PC-9 (cell line): ENCODE measurements at regions not wholly inside any gene's neighbourhood (a gene's known extent, or its start where the extent isn't known, plus 50 kb on each side); places are given as distances from the start of the nearest gene placed in this dataset.

ENCODE experiments used
- BruUV-seq: library from RNA; stranded (reverse); fragments of 400-500 nt; replicated peaks from 2 replicates; lab custom pipeline; 2021; lab: Mats Ljungman, UMichigan
- CTCF ChIA-PET: fragments of 300-600 bp; sonication (Branson Sonifier 250); formaldehyde crosslinking; loops from one replicate; lab custom pipeline; 2022; ENCODE audit warnings: antibody characterized with exemption; lab: Charles Lee
- POLR2A ChIA-PET: fragments of 300-600 bp; sonication (Branson Sonifier 250); formaldehyde crosslinking; loops from one replicate; lab custom pipeline; 2022; ENCODE audit warnings: antibody characterized with exemption; ENCODE audit not compliant: unreplicated experiment; lab: Charles Lee
- DNase-seq, 2 experiments: peaks; one replicate each; pipeline versions ENCODE4 v3.0.0 to v3.0.0-alpha.2; 2015 to 2022; ENCODE audit warnings: mixed read lengths in 1 of 2
- H2AFZ ChIP-seq: fragments of 200-600 bp; sonication (generic); 2 replicates; pipeline ENCODE4 v1.8.1; 2017; ENCODE audit warnings: antibody characterized with exemption
- H3F3A ChIP-seq: fragments of 200-600 bp; sonication (generic); 2 replicates; pipeline ENCODE4 v1.8.1; 2017; ENCODE audit warnings: antibody characterized with exemption, mild to moderate bottlenecking, low read depth; ENCODE audit not compliant: insufficient read depth
- H3K27ac ChIP-seq: fragments of 200-600 bp; sonication (generic); 2 replicates; pipeline ENCODE4 v1.6.1; 2016; ENCODE audit warnings: mixed run types
- H3K27me3 ChIP-seq: fragments of 200-600 bp; sonication (generic); 2 replicates; pipeline ENCODE4 v1.6.1; 2016; ENCODE audit warnings: low read depth, mixed run types; ENCODE audit not compliant: insufficient read depth
- H3K36me3 ChIP-seq: fragments of 200-600 bp; sonication (generic); 2 replicates; pipeline ENCODE4 v1.6.1; 2016; ENCODE audit warnings: low read depth, mixed run types
- H3K4me1 ChIP-seq: fragments of 200-600 bp; sonication (generic); replicated peaks from 2 replicates; pipeline ENCODE4 v1.6.1; 2016; ENCODE audit warnings: mixed run types; ENCODE audit not compliant: insufficient read depth
- H3K4me2 ChIP-seq: fragments of 200-600 bp; sonication (generic); 2 replicates; pipeline ENCODE4 v1.6.1; 2017; ENCODE audit warnings: mixed run types
- H3K4me3 ChIP-seq: fragments of 200-600 bp; sonication (generic); 2 replicates; pipeline ENCODE4 v1.6.1; 2016; ENCODE audit warnings: mixed run types
- H3K79me2 ChIP-seq: fragments of 200-600 bp; sonication (generic); 2 replicates; pipeline ENCODE4 v1.6.1; 2017; ENCODE audit warnings: low read depth, mixed run types
- H3K9me2 ChIP-seq: fragments of 200-600 bp; sonication (generic); 2 replicates; pipeline ENCODE4 v1.8.1; 2017; ENCODE audit warnings: mild to moderate bottlenecking; ENCODE audit not compliant: insufficient read depth
- H3K9me3 ChIP-seq: fragments of 200-600 bp; sonication (generic); 2 replicates; pipeline ENCODE4 v1.8.1; 2016; ENCODE audit warnings: low read depth; ENCODE audit not compliant: insufficient read depth
- H4K20me1 ChIP-seq: fragments of 200-600 bp; sonication (generic); 2 replicates; pipeline ENCODE4 v1.8.1; 2017; ENCODE audit not compliant: insufficient read depth
- EZH2 ChIP-seq: fragments of 200-600 bp; sonication (generic); IDR thresholded peaks from 2 replicates; pipeline ENCODE4 v1.8.0; 2017; ENCODE audit warnings: antibody characterized with exemption, low read depth
- intact Hi-C: fragments of 100-400 bp; cut with micrococcal nuclease; formaldehyde crosslinking; loops from one replicate; pipeline ENCODE4 v1.10.0; 2022; ENCODE audit not compliant: unreplicated experiment
- TF ChIP-seq, protein P1 (sequence below): fragments of 200-600 bp; sonication (generic); conservative IDR thresholded peaks from 2 replicates; pipeline ENCODE4 v1.6.1; 2017; ENCODE audit warnings: mixed run types, antibody characterized with exemption, mild to moderate bottlenecking, moderate library complexity

GRCh38 chr11:116148645-116149044, 624.1 kb downstream of the BUD13 start:
- Histone ChIP-seq H3F3A (no peaks in the 10 kb centered on the region), H3K27me3 (peaks cover 34% of the 10 kb centered on the region), H3K9me3 (no peaks in the 10 kb centered on the region), H3K9me2 (no peaks in the 10 kb centered on the region), H3K4me1 (no peaks in the 10 kb centered on the region), H3K36me3 (no peaks in the 10 kb centered on the region), H3K79me2 (no peaks in the 10 kb centered on the region), H3K27ac (no peak overlapping the region), H4K20me1 (no peaks in the 10 kb centered on the region), H3K4me2 (no peak overlapping the region), H3K4me3 (no peak overlapping the region), H2AFZ (no peak overlapping the region)
- intact Hi-C loops, result no loop called here
- BruUV-seq, result no TSS peak
- ChIA-PET CTCF (no interaction called here), POLR2A (no interaction called here)
- no peak for DNase-seq
- TF ChIP-seq, protein P1, sequence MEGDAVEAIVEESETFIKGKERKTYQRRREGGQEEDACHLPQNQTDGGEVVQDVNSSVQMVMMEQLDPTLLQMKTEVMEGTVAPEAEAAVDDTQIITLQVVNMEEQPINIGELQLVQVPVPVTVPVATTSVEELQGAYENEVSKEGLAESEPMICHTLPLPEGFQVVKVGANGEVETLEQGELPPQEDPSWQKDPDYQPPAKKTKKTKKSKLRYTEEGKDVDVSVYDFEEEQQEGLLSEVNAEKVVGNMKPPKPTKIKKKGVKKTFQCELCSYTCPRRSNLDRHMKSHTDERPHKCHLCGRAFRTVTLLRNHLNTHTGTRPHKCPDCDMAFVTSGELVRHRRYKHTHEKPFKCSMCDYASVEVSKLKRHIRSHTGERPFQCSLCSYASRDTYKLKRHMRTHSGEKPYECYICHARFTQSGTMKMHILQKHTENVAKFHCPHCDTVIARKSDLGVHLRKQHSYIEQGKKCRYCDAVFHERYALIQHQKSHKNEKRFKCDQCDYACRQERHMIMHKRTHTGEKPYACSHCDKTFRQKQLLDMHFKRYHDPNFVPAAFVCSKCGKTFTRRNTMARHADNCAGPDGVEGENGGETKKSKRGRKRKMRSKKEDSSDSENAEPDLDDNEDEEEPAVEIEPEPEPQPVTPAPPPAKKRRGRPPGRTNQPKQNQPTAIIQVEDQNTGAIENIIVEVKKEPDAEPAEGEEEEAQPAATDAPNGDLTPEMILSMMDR, result no peak
- TF ChIP-seq EZH2, result no peak

- H3K79me2 ChIP-seq, result no peaks in the 10 kb centered on the region
- CTCF ChIA-PET, result no interaction called here
- H4K20me1 ChIP-seq, result no peaks in the 10 kb centered on the region
- intact Hi-C loops, result no loop called here
- no TSS peak for BruUV-seq
- no peak for TF ChIP-seq EZH2
- TF ChIP-seq, protein P1, result no peak
- H3F3A ChIP-seq, result no peaks in the 10 kb centered on the region
- H3K27ac ChIP-seq, result no peak overlapping the region
- no peaks in the 10 kb centered on the region for H3K9me2 ChIP-seq
- H3K4me3 ChIP-seq, result no peak overlapping the region
- H3K36me3 ChIP-seq, result no peaks in the 10 kb centered on the region
- peaks cover 40% of the 10 kb centered on the region for H3K27me3 ChIP-seq
- POLR2A ChIA-PET, result no interaction called here
- H3K4me1 ChIP-seq, result no peaks in the 10 kb centered on the region
- no peak overlapping the region for H2AFZ ChIP-seq
- no peak for DNase-seq
- no peaks in the 10 kb centered on the region for H3K9me3 ChIP-seq
- H3K4me2 ChIP-seq, result no peak overlapping the region
Observed at GRCh38 chr11:116148056-116148455, 624.7 kb downstream of the BUD13 start.

GRCh38 chr11:116145187-116145865, 627.5 kb downstream of the BUD13 start:
- H3K79me2 ChIP-seq, result no peaks in the 10 kb centered on the region
- H3K27me3 ChIP-seq, result peaks cover 40% of the 10 kb centered on the region
- H3K36me3 ChIP-seq, result no peaks in the 10 kb centered on the region
- H3F3A ChIP-seq, result no peaks in the 10 kb centered on the region
- H3K4me1 ChIP-seq, result no peaks in the 10 kb centered on the region
- H4K20me1 ChIP-seq, result no peaks in the 10 kb centered on the region
- intact Hi-C loops, result no loop called here
- no peaks in the 10 kb centered on the region for H3K9me2 ChIP-seq
- TF ChIP-seq, protein P1, result no peak
- TF ChIP-seq EZH2, result no peak
- no peak overlapping the region for H3K4me3 ChIP-seq
- no peak overlapping the region for H3K27ac ChIP-seq
- BruUV-seq, result no TSS peak
- POLR2A ChIA-PET, result no interaction called here
- no peaks in the 10 kb centered on the region for H3K9me3 ChIP-seq
- DNase-seq, result no peak
- CTCF ChIA-PET, result no interaction called here
- H3K4me2 ChIP-seq, result no peak overlapping the region
- H2AFZ ChIP-seq, result no peak overlapping the region
